ENCODE measurements at regions not wholly inside any gene's neighbourhood (a gene's known extent, or its start where the extent isn't known, plus 50 kb on each side); places are given as distances from the start of the nearest gene placed in this dataset.

GRCh38 chr21:41100826-41101550 is 67.0 kb upstream of the BACE2 start:
- no peaks in the 10 kb centered on the region for H3K4me1 Mint-ChIP-seq (ENCODE audit: low read depth)
- H3K4me3 Mint-ChIP-seq = no peak overlapping the region
- intact Hi-C loops (cut with micrococcal nuclease) = no loop called here
- ChIA-PET POLR2A (no interaction called here), CTCF (no interaction called here)
- peaks cover 15% of the 10 kb centered on the region for H3K27me3 Mint-ChIP-seq
- DNase-seq = no peak
- no peak overlapping the region for H3K27ac Mint-ChIP-seq
- H3K36me3 Mint-ChIP-seq = no peaks in the 10 kb centered on the region
- peaks cover 4% of the 10 kb centered on the region for H3K9me3 Mint-ChIP-seq

GRCh38 chr21:41102281-41102680 is 65.7 kb upstream of the BACE2 start:
- Mint-ChIP-seq H3K9me3 (peaks cover 4% of the 10 kb centered on the region), H3K27me3 (peaks cover 19% of the 10 kb centered on the region), H3K4me1 (ENCODE audit: low read depth) (no peaks in the 10 kb centered on the region), H3K4me3 (no peak overlapping the region), H3K36me3 (no peaks in the 10 kb centered on the region), H3K27ac (no peak overlapping the region)
- ChIA-PET POLR2A (interaction anchor here (0.5 kb wide), 1 partner anchor 259 kb away, joined by 4 read pairs; no protein-coding TSS in a partner anchor), CTCF (no interaction called here)
- DNase-seq = no peak
- intact Hi-C loops (cut with micrococcal nuclease) = no loop called here

- Mint-ChIP-seq H3K4me3 (no peak overlapping the region), H3K36me3 (no peaks in the 10 kb centered on the region), H3K9me3 (no peaks in the 10 kb centered on the region), H3K27ac (no peak overlapping the region), H3K4me1 (ENCODE audit: low read depth) (peaks cover 9% of the 10 kb centered on the region), H3K27me3 (peaks cover 23% of the 10 kb centered on the region)
- intact Hi-C loops (cut with micrococcal nuclease) = no loop called here
- ChIA-PET POLR2A (no interaction called here), CTCF (no interaction called here)
- no peak for DNase-seq
These were observed 60.4 kb upstream of the BACE2 start for GRCh38 chr21:41107602-41108001.

GRCh38 chr21:41108668-41109585 is 59.0 kb upstream of the BACE2 start:
- H3K4me1 Mint-ChIP-seq (ENCODE audit: low read depth) = peaks cover 21% of the 10 kb centered on the region
- H3K27me3 Mint-ChIP-seq = peaks cover 22% of the 10 kb centered on the region
- intact Hi-C loops (cut with micrococcal nuclease) = no loop called here
- CTCF ChIA-PET = no interaction called here
- DNase-seq = no peak
- H3K36me3 Mint-ChIP-seq = no peaks in the 10 kb centered on the region
- H3K9me3 Mint-ChIP-seq = no peaks in the 10 kb centered on the region
- no peak overlapping the region for H3K27ac Mint-ChIP-seq
- no peak overlapping the region for H3K4me3 Mint-ChIP-seq
- POLR2A ChIA-PET = no interaction called here

GRCh38 chr21:41110161-41110560 is 57.8 kb upstream of the BACE2 start:
- peaks cover 13% of the 10 kb centered on the region for H3K27me3 Mint-ChIP-seq
- no peak for DNase-seq
- intact Hi-C loops (cut with micrococcal nuclease) = no loop called here
- no peaks in the 10 kb centered on the region for H3K36me3 Mint-ChIP-seq
- no peak overlapping the region for H3K4me3 Mint-ChIP-seq
- CTCF ChIA-PET = no interaction called here
- POLR2A ChIA-PET = interaction anchor here (1.0 kb wide), 1 partner anchor 13 kb away, joined by 3 read pairs; no protein-coding TSS in a partner anchor
- H3K9me3 Mint-ChIP-seq = no peaks in the 10 kb centered on the region
- H3K4me1 Mint-ChIP-seq (ENCODE audit: low read depth) = peaks cover 21% of the 10 kb centered on the region
- no peak overlapping the region for H3K27ac Mint-ChIP-seq

GRCh38 chr21:41110664-41111063 is 57.3 kb upstream of the BACE2 start:
- ChIA-PET POLR2A (interaction anchor here (1.0 kb wide), 1 partner anchor 12 kb away, joined by 3 read pairs; no protein-coding TSS in a partner anchor), CTCF (no interaction called here)
- H3K27ac Mint-ChIP-seq = no peak overlapping the region
- no peak overlapping the region for H3K4me3 Mint-ChIP-seq
- H3K4me1 Mint-ChIP-seq (ENCODE audit: low read depth) = peaks cover 21% of the 10 kb centered on the region
- DNase-seq = no peak
- no peaks in the 10 kb centered on the region for H3K9me3 Mint-ChIP-seq
- intact Hi-C loops (cut with micrococcal nuclease) = no loop called here
- H3K36me3 Mint-ChIP-seq = no peaks in the 10 kb centered on the region
- peaks cover 12% of the 10 kb centered on the region for H3K27me3 Mint-ChIP-seq

- Mint-ChIP-seq H3K27ac (no peak overlapping the region), H3K4me1 (ENCODE audit: low read depth) (peaks cover 21% of the 10 kb centered on the region), H3K27me3 (peaks cover 8% of the 10 kb centered on the region), H3K4me3 (no peak overlapping the region), H3K36me3 (no peaks in the 10 kb centered on the region), H3K9me3 (no peaks in the 10 kb centered on the region)
- intact Hi-C loops (cut with micrococcal nuclease) = no loop called here
- ChIA-PET CTCF (interaction anchor here (1.3 kb wide), 1 partner anchor 12 kb away, joined by 3 read pairs; no protein-coding TSS in a partner anchor), POLR2A (no interaction called here)
- DNase-seq = no peak
These were observed 56.3 kb upstream of the BACE2 start for GRCh38 chr21:41111681-41112080.

GRCh38 chr21:41112740-41113692 is 54.9 kb upstream of the BACE2 start:
- H3K27ac Mint-ChIP-seq = no peak overlapping the region
- no peaks in the 10 kb centered on the region for H3K36me3 Mint-ChIP-seq
- peaks cover 21% of the 10 kb centered on the region for H3K4me1 Mint-ChIP-seq (ENCODE audit: low read depth)
- peaks cover 3% of the 10 kb centered on the region for H3K27me3 Mint-ChIP-seq
- intact Hi-C loops (cut with micrococcal nuclease) = no loop called here
- no peak for DNase-seq
- H3K9me3 Mint-ChIP-seq = no peaks in the 10 kb centered on the region
- ChIA-PET CTCF (interaction anchor here (1.2 to 1.3 kb wide), 3 partner anchors 9 to 13 kb away, joined by 3 to 4 read pairs (median 3); no protein-coding TSS in a partner anchor), POLR2A (no interaction called here)
- peak overlapping the region; percentile 29 for H3K4me3 Mint-ChIP-seq

- Mint-ChIP-seq H3K9me3 (no peaks in the 10 kb centered on the region), H3K27ac (no peak overlapping the region), H3K27me3 (peaks cover 4% of the 10 kb centered on the region), H3K4me3 (no peak overlapping the region), H3K36me3 (no peaks in the 10 kb centered on the region), H3K4me1 (ENCODE audit: low read depth) (peaks cover 21% of the 10 kb centered on the region)
- ChIA-PET CTCF (no interaction called here), POLR2A (no interaction called here)
- intact Hi-C loops (cut with micrococcal nuclease) = no loop called here
- no peak for DNase-seq
These were observed 52.1 kb upstream of the BACE2 start for GRCh38 chr21:41115851-41116250.

All from activated CD4-positive, alpha-beta memory T cell treated with anti-CD3 and anti-CD28 coated beads for 36 hours (primary cell).